NOMO-1 treated with dmso at 0.1 percent for 144 hours (cell line): ENCODE measurements at regions not wholly inside any gene's neighbourhood (a gene's known extent, or its start where the extent isn't known, plus 50 kb on each side); places are given as distances from the start of the nearest gene placed in this dataset.
"Not testable (repeated sequence)": the region's sequence is repeated elsewhere in the genome, so short reads cannot be mapped to it uniquely, and the experiment has no call there.

ENCODE experiments used
- DNase-seq: peaks from one replicate; lab custom pipeline; 2025; ENCODE audit not compliant: unreplicated experiment; lab: John Stamatoyannopoulos, UW

DNA sequence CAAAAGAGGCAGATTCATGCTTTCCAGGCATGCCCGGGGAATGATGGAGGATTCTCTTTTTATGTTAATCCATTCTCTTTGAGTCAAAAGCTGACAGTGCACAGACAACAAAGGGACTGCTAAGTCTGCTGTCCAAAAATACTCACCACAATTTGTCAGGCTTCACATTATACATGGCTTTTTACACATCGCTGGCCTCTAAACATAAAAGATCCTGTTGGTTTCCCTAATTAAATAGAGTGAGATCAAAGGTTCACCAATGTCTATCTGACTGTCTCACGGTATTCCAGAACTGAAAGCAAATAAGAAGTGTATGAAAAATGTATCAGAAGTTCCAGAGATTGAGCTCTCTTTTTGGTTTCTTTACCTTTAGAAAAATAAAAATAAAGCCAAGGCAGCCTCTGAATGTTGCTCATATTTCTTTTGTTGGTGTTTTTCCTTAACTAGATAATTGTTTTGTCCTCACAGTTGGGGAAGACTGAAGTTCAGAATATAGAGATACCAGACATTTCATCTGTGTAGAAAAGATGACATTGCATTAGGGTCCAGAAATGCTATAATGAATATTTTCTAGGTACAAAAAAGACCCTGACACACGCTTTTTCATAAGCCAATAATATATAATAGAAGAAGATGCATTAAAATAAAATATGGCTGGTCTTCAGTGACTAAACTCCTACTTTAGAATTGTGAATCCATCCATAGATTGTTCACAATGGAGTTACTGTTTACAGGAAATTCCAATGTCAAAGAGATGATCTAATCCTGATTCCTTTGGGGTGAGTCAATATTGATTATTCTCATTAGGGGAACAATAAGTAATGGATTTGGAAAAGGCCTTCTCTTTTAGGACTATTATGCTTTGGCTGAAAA lies 688.2 kb upstream of the CDH6 start:
- DNase-seq = no peak

DNA sequence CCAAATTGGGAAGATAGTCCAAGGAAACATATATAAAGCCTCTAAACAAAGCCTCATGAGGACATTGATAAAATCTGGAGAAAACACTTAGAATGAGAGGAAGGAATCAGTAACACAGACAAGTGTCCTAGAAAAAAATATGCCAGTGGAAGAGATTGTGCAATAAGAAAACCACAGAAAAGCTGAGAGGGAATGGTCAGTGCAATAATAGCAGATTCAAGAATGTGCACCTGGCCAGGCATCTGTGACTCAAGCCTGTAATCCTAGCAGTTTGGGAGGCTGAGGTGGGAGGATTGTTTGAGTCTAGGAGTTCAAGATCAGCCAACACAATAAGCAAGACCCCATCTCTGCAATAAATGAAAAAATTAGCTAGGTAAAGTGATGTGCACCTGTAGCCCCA lies 691.2 kb upstream of the CDH6 start:
- no peak for DNase-seq

DNA sequence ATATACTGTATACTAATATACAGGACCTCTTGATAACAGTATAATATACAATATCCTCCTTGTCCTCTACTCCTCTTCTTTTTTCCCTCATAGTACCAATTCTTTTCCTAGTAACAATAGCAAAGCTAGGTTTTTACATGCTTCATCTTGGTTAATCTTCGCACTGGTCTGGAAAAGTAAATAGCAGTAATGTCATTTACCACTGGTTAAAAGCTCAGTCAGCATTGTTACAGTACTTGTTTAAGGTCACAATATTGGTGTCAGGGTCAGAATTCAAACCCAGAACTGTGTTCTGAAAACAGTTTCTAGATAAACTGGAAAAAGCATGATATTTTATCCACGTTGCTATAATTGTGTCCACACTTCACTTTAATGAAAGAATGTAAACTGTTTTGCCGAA lies 692.4 kb upstream of the CDH6 start:
- no peak for DNase-seq

DNA sequence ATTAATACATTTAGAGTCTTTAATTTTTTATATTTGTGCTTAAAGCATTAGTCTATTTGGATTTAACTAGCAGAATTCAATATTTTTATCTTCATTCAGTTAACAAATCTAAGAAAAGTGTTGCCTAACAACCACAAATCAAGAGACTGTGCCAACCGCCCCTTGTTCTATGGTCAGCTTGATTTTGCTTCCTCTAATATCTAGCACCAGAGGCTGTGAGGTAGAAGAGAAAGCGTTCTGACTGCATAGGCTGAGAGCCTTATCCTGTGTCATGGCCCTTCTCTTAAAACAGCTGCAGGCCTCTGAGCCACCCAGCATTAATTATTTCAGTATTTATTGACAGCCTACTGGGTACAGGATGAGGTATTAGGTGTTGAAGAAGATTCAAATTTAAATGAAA lies 693.0 kb upstream of the CDH6 start:
- no peak for DNase-seq

DNA sequence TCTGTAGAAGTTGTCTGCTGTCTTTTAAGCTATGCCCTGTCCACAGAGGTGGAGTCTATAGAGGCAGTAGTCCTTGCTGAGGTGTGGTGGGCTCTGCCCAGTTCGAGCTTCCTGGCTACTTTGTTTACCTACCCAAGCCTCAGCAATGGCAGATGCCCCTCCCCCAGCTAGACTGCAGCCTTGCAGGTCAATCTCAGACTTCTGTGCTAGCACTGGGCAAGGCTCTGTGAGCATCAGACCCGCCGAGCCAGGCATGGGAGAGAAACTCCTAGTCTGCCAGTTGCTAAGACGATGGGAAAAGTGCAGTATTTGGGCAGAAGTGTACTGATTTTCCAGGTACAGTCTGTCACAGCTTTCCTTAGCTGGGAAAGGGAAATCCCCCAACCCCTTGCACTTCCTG lies 694.1 kb upstream of the CDH6 start:
- DNase-seq = no peak

DNA sequence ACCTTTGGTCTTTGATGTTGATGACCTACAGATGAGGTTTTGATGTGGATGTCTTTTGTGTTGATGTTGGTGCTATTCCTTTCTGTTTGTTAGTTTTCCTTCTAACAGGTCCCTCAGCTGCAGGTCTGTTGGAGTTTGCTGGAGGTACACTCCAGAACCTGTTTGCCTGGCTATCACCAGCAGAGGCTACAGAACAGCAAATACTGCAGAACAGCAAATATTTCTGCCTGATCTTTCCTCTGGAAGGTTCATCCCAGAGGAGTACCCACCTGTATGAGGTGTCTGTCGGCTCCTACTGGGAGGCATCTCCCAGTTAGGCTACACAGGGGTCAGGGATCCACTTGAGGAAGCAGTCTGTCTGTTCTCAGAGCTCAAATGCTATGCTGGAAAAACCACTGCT lies 694.5 kb upstream of the CDH6 start:
- no peak for DNase-seq

DNA sequence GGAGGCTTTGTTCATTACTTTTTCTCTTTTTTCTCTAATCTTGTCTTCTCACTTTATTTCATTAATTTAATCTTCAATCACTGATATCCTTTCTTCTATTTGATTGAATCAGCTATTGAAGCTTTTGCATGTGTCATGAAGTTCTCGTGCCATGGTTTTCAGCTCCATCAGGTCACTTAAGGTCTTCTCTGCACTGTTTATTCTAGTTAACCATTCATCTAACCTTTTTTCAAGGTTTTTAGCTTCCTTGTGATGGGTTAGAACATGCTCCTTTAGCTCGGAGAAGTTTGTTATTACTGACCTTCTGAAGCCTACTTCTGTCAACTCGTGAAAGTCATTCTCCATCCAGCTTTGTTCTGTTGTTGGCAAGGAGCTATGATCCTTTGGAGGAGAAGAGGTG lies 695.0 kb upstream of the CDH6 start:
- not testable (repeated sequence) for DNase-seq

DNA sequence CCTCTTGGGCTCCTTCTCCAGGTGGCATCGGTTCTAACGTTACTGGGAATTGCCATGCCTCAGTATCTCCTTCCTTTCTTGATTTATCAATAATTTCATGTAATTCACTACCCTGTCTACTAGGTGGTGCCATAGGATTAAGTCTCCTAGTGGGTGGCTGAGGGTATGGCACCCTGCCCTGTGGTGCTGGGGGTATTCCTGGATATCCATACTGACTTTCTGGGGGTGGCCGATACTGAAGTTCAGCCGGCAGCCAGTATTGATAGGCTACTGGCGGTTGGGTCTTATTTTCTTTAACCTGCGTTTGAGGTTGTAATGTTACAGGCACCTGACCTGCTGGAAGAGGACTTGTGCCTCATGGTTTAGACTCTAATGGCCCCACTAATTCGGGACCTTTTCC lies 699.4 kb upstream of the CDH6 start:
- not testable (repeated sequence) for DNase-seq

DNA sequence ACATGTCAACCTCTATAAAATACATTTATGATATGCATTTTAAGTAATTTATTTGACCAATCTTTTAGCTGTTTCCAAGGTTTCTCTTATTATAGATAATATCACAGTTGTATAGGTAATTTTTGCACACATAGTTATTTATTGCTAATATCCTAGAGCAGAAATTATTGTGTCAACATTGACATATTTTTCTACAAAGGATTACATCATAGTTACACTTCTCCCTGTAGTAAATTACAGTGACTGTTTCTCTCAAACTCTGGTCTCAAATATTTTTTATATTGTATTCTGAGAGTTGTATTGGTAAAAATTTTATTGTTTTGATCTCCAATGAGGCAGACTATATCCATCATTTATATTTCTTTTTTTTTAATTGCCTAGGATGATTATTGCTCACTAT lies 714.4 kb upstream of the CDH6 start:
- no peak for DNase-seq

DNA sequence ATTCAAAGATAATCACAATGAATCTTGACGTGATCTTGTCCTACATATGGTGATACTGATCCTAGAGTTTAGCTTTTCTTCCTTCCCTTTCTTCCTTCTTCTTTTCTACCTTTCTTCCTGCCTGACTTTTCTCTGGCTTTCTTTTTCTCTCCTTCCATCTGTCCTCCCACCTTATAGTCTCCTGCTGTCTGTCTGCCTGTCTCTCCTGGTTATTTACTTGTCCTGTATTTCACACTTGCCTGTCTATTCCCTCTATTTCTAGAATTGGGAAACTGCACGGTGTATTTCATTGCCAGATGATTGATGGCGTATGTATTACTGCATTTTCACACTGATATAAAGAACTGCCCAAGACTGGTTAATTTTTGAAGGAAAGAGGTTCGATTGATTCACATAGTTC lies 718.1 kb upstream of the CDH6 start:
- no peak for DNase-seq

DNA sequence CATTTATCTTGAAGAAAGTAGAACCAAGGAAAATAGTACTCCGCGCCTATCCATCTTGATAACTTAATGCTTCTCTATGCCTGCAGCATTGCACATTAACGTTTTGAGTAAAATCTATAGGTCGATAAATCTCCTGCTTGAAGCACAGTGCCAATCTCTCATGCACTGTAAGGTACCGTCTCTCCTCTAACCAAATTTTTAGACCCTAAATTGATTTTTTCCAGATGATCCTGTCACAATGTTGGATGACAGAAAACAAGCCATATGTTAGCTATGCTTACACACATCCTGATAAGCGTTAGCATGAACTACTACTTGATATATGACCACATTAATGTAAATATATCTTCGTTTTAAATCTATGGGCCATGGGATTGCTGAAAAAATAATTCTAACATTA lies 723.8 kb upstream of the CDH6 start:
- no peak for DNase-seq

DNA sequence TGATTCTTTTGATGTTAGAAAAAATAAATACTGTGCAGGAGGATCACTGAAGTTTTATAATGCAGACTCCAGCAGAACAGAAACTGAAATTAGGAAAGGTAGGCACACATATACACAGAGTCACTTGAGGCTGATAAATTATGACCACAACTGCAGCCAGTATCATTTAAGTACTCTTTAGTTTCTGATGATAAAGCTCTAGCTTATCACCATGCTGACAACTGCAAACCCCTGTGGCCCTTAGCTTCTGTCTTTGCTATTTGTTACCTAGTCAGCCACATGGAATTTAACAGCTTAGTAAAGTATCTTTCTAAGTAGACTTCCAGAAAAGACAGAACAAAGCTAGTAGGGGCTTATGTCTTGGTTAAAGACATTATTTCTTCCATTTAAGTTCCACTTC lies 734.8 kb upstream of the CDH6 start:
- DNase-seq = no peak

DNA sequence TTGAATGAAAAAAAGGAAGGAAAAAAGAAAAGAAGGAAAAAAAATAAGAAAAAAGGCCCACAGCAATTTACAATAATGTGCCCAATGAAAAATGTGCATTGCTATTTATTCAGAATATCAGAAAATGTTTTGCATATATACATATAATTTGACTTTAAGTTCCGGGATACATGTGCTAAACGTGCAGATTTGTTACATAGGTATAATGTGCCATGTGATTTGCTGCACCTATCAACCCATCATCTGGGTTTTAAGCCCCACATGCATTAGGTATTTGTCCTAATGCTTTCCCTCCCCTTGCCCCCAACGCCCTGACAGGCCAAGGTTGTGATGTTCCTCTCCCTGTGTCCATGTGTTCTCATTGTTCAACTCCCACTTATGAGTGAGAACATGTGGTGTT lies 738.0 kb upstream of the CDH6 start:
- DNase-seq = not testable (repeated sequence)

DNA sequence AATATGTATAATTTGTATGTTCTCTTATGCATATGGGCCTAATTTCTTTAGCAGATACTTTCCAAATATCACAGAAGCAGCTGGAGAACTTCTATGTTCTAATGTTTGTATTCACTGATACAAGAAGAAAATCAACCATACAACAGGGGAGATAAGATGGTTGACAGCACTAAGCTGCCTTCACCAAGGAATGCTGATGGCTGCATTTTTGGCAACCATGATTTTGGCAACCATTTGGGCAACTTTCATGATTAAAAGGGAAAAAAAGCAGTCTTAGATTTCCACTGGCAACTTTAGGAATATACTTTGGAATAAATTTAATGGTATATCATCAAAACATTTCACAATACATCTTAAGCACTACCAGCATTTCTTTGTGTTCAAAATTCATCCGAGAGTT lies 740.3 kb upstream of the CDH6 start:
- DNase-seq = no peak

DNA sequence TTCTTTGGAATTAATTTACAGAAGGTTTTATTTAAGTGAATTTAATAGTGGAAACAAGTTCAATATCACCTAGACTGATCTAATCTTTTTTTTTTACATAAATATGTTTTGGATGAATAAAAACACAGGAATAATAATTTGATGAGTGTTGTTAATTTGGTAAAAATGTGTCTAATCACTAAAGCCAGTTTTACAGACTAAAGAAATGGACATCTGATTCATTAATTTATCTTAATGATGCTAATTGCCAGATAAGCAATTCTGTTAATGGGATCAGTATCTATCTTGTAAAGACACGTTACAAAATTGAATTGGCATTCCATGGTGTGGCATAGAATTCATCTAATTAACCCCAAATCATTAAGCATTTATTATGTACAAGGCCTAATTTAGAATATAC lies 743.3 kb upstream of the CDH6 start:
- no peak for DNase-seq

DNA sequence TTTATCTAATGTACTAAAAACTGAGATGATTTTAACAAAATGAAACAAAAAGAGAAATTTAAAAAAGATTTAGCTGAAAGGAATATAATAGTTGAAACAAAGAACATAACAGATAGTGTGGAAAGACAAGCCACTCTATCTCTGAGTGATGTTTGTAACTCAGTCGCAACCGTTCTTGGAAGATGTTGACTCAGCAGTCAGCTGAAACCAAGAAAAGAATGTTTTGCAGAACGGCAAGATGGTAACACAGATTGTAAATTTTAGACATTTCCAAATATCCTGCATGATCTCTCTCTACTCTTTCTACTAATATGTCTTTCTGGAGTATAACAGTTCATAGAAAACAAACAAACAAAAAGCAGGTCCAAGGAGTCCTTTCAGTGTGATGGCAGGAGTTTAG lies 746.1 kb upstream of the CDH6 start:
- no peak for DNase-seq

DNA sequence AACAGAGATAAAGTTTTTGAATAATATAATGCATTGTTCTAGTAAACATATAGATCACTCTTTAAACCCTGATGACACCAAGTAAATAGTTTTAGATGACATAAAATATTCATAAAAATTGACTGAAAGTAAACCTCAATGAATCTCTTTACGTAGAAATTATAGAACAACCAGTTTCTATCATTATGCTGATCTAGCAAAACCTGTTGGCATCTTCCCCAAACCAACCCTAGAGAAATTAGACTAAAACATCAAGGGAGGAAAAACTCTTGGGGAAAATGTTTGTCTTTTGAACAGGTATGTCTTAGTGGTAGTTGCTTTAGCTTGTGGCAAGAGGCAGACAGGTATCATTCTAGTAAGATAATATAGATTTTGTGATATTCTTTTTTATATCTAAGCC lies 747.0 kb upstream of the CDH6 start:
- no peak for DNase-seq

DNA sequence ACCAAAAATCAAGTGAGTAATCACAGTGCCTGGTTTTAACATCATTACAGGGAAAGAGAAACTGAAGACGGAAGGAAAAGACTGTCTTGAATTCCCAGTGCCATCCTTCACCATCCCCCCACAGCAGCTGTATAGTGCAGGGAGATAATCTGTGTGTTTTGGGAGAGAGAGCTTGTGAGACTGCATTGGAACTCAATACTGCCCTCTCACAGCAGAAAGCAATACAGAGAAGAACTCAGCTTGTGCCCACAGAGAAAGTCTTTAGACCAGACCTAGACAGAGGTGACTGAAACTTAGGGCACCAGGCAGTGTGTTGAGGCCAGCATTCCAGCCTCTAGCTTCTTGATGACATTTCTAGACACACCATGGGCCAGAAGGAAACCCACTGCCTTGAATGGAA lies 754.7 kb upstream of the CDH6 start:
- DNase-seq = no peak

DNA sequence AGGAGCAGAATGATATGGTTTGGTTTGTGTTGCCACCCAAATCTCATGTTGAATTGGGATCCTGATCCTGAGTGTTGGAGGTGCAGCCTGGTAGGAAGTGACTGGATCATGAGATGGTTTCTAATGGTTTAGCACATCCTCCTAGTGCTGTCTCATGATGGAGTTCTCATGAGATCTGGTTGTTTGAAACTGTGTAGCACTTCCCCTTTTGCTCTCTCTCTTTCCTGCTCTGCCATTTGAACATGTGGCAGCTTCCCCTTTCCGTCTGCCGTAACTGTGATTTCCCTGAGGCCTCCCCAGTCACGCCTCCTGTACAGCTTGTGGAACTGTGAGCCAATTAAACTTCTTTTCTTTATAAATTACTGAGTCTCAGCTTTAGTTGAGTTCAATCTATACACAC lies 756.8 kb upstream of the CDH6 start:
- peak; percentile 86 for DNase-seq

DNA sequence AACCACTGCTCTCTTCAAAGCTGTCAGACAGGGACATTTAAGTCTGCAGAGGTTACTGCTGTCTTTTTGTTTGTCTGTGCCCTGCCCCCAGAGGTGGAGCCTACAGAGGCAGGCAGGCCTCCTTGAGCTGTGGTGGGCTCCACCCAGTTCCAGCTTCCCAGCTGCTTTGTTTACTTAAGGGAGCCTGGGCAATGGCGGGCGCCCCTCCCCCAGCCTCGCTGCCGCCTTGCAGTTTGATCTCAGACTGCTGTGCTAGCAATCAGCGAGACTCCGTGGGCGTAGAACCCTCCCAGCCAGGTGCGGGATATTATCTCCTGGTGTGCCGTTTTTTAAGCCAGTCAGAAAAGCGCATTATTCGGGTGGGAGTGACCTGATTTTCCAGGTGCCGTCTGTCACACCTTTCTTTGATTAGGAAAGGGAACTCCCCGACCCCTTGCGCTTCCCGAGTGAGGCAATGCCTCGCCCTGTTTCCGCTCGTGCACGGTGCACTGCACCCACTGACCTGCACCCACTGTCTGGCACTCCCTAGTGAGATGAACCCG lies 764.5 kb upstream of the CDH6 start:
- DNase-seq = not testable (repeated sequence)

DNA sequence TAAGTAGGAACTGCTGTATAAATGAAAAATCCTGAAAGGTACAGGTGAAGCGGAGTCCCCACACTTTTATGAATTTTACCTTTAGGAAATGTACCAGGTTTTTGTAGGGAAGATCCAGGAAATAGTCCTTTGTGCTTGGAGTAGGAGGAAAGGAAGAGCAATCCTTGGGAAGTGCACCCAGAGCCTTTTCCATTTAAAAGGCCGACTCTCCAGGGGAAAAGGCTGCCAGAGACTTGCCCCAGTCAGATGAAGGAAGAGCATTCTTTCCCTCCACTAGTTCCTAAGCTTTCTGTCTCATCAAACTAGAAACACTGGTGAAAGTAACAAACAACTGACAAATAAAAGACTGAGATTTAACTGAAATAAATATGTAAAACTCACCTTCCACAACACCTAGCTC lies 779.4 kb upstream of the CDH6 start:
- no peak for DNase-seq

DNA sequence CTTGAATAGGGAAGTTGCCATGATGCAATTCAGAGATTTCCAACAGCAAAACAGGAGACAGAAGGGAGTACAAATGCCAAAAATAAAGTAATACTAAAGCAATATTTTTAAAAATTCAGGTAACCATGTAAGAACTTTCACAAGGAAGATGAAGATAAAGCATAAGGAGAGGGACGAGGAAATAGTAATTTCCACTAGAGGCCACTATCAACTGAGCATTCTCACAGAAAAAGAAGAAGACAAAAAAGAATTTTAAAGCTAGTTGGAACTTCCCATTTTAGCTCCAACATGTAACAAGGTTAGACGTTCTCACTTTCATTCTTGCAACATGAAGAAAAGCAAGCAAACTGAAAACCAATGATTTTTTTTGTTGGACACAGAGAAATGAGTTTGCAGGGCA lies 779.9 kb upstream of the CDH6 start:
- DNase-seq = peak; percentile 11

DNA sequence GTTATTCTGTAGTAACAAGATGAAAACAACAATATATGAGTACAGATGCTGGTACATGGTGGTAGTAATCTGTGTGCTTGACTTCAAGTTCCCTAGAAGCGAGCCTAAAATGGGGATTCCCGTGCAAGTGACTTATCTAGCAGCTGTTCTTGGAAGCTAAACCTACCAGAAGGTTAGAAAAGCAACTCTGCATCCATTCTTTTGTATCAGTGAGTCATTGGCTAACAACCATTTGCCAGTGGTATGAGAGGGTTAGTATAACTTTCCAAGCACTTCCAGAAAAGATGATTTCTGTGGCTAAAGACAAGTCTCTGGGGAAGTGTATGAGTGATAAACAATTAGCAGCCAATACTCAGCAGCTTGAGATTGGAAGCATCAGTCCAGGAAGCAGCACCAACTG lies 787.7 kb upstream of the CDH6 start:
- no peak for DNase-seq
